T1000 (cell line): ENCODE measurements at regions not wholly inside any gene's neighbourhood (a gene's known extent, or its start where the extent isn't known, plus 50 kb on each side); places are given as distances from the start of the nearest gene placed in this dataset.
"Not testable (repeated sequence)": the region's sequence is repeated elsewhere in the genome, so short reads cannot be mapped to it uniquely, and the experiment has no call there.

Experiments
- DNase-seq: peaks from one replicate; lab custom pipeline; 2025; ENCODE audit warnings: mixed read lengths; lab: John Stamatoyannopoulos, UW

DNA sequence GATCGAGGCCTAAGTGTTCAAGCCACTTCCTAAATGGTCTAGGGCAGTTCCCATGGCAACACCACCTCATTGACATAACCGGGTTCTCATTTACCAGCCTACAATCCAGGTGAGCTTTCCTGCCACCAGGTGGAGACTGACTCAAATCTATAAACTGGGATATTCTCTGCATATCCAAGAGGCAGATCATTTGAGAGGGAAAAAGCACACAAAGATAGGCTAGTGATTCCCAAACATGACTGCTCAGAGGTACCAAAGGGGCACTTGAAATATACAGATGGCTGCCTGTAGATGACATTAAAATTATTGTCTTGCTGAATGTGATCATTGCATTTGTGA lies 141.3 kb upstream of the PROK2 start:
- DNase-seq = no peak

GRCh38 chr3:71925511-71926261 lies 140.7 kb upstream of the PROK2 start:
- not testable (repeated sequence) for DNase-seq

GRCh38 chr3:71924721-71925120 lies 139.8 kb upstream of the PROK2 start:
- no peak for DNase-seq

GRCh38 chr3:71921036-71921435 lies 136.1 kb upstream of the PROK2 start:
- DNase-seq = no peak

- no peak for DNase-seq
These were observed 134.6 kb upstream of the PROK2 start for GRCh38 chr3:71919572-71919971.

DNA sequence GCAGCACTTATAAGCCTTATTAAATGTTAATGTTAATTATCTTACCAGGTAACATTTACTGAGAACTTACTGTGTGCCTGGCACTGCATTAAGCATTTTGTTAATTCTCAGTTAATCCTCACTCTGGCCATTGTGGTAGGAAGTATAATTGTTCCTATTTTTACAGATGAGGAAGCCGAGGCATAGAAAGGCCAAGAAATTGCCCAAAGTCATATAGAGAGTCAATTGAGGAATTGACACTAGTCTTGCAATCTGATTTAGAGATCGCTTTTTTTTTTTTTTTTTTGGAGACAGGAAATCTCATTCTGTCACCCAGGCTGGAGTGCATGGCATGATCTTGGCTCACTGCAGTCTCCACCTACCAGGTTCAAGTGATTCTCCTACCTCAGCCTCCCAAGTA lies 132.6 kb upstream of the PROK2 start:
- no peak for DNase-seq

DNA sequence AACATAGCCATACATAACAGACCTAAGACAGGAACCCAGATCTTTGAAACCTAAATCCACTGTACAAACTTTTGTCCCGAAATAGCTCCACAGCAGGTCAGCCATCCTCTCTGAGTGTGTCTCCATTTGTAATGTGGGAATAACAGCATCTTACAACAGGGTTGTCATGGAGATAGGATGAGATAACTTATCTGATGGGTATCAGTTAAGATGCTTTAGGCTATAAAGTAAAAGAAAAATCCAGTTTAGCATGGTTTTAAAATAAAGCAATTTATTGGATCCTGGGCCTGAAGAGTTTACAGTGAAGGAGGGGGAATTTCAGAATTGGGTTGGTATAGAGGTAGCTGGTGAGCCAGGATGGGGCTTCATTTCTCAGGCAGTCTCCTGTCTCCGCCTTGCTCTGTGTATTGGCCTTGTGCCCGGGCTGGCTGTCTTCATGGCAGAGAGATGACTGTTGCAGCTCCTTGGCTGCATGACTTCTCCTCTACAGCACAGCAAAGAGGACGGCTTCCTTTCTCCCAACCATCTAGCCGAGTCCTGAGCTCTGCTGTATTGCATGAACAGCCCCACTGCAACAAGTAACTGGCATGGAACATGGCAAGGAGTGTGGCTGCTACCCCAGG lies 131.9 kb upstream of the PROK2 start:
- no peak for DNase-seq

DNA sequence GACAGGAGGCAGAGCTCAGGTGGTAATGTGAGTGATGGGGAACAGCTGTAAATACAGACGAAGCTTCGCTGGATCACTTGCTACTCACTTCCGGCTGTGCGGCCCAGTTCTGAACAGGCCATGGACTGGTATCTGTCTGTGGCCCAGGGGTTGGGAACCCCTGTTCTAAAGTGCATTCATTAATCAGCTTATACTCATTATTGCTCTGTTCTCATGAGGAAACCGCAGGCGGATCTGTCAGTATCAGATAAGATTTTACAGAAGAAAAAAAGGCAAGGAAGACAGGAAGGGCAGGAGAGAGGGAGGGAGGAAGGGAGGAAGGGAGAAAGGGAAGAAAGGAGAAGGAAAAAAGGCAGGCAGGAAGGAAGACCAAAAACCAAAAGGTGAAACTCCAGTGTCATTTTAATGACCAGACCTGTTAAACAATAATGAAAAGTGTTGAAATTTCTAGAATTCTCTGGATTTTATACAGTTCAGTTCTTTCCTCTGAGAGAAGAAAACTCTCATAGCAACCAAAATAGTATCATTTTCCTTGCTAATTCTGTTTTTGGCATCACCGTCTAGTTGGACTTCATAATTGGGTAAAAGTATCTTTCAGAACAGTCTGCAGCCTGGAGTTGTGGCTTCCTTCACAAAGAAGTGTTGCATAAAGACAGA lies 128.0 kb upstream of the PROK2 start:
- DNase-seq = no peak

DNA sequence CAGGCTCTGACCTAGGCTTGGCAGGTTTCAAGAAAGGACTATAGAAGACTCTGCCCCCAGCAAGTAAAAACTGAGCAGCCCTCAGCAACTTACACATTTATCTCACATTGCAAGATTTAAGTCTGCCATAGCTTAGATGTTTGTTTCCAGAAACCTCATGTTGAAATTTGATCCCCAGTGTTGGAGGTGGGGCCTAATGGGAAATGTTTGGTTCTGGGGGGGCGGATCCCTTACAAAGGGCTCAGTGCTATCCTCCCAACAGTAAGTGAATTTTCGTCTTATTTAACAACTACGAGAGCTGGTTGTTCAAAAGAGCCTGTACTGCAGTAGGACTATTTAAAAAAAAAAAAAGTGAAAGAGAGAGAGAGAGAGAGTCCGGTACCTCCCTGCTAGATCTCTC lies 125.2 kb upstream of the PROK2 start:
- DNase-seq = no peak

DNA sequence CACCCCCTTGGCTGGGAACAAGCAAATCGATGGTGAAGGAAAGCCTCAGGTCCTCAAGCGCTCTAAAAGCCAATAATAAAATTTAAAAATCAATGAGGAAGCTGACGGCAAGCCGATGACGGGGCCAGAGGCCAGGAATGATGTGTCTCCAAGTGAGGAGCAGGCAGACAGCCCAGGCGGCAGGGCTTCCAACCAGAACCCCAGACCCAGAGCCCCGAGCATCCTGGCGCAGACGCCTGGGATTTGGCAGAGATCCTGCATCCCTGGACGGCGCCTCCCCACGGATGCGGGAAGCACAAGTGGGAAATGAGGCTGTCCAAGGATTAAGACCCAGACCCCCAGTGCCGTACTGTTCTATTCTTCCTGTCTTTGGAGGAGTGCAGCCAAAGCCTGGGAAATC lies 123.0 kb upstream of the PROK2 start:
- DNase-seq = no peak

DNA sequence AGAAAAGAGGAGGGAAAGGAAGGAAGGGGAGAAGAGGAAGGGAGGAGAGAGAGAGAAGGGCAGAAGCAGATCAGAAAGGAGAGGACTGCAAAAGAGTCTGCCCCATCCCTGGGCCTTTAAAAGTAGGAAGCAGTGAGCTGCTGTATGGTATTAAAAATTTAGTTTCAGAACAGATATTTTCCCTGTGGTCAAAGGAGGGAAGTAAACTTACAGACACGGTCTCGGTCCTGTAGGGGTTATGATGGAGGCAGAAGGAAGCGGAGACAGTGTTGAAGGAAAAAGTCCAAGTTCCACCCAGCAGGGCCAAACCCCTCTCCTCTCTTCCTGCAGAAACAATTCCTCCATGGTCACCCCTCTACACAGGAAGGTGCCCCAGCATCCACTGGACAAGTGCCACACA lies 122.0 kb upstream of the PROK2 start:
- no peak for DNase-seq

DNA sequence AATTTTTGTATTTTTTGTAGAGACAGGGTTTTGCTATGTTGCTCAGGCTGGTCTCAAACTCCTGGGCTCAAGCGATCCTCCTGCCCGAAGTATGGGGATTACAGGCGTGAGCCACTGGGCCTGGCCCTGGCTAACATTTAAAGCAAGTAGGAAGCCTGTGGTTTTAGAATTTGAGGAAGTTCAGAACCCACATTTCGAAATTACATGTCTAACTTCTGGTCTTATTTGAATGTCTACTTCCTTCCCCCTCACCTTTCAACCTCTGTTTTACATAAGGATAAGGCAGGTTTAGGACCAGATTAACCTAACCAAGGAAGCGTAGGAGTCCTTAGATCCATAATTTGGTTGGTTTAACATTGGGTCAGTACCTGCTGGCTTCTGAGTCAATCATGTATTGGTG lies 120.5 kb upstream of the PROK2 start:
- DNase-seq = no peak

DNA sequence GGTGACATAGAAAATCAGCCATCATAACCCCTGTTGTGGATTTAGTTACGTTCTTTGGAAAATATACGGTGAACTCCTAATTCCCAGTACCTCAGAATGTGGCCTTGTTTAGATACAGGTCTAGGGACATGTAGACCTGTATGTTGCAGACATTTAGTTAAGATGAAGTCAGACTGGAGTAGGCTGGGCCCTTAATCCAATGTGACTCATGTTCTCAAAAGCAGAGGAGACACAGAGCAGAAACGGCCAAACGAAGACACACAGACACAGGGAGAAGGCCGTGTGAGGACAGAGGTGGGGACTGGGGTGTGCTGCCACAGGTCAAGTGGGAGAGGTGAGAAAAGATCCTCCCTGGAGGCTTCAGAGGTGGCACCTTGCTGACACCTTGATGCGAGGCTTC lies 119.0 kb upstream of the PROK2 start:
- no peak for DNase-seq

GRCh38 chr3:71903112-71903495 lies 118.2 kb upstream of the PROK2 start:
- no peak for DNase-seq

- DNase-seq = no peak
These were observed 117.5 kb upstream of the PROK2 start for GRCh38 chr3:71902258-71903111.

DNA sequence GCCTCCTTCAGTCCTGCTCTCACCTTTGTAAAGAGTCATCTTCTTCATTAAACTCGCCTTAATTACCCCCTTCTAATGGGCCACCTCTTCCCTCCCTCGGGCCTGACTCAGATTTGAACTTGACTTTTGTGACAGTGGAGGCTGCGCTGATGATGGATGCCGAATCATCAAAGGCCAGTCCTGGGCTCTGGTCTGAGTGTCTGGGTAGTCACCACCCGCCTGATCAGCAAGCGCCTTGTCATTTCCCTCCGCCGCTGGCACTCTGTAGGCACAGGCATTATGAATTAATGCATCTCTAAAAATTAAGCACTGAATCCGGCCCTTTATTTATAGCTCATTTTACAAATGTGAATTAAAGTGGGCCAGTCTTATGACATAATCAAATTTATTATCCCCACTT lies 116.7 kb upstream of the PROK2 start:
- DNase-seq = no peak

- DNase-seq = no peak
These were observed 115.1 kb upstream of the PROK2 start for GRCh38 chr3:71900057-71900456.

DNA sequence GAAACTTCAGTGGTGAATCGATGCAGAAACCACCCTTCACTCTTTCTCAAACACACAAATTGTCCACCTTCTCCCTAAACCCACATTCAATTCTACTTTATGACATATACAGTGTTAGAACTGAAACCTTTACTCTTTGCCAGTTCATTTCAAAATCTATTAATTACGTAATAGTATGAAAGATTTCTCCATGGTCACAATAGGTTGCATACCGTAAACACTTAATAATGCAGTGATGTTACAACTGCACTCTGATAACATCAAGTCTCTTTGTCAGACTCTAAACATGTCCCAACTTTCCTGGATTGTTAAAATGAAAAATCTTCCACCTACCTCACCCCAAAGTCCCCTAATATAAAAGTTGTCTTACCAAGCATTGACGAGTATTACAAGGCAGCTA lies 111.8 kb upstream of the PROK2 start:
- DNase-seq = no peak

- no peak for DNase-seq
These were observed 108.9 kb upstream of the PROK2 start for GRCh38 chr3:71893702-71894479.

GRCh38 chr3:71893122-71893521 lies 108.2 kb upstream of the PROK2 start:
- no peak for DNase-seq

GRCh38 chr3:71891483-71891882 lies 106.5 kb upstream of the PROK2 start:
- no peak for DNase-seq
